ENCODE measurements at regions not wholly inside any gene's neighbourhood (a gene's known extent, or its start where the extent isn't known, plus 50 kb on each side); places are given as distances from the start of the nearest gene placed in this dataset.
"Not testable (repeated sequence)": the region's sequence is repeated elsewhere in the genome, so short reads cannot be mapped to it uniquely, and the experiment has no call there.

DNA sequence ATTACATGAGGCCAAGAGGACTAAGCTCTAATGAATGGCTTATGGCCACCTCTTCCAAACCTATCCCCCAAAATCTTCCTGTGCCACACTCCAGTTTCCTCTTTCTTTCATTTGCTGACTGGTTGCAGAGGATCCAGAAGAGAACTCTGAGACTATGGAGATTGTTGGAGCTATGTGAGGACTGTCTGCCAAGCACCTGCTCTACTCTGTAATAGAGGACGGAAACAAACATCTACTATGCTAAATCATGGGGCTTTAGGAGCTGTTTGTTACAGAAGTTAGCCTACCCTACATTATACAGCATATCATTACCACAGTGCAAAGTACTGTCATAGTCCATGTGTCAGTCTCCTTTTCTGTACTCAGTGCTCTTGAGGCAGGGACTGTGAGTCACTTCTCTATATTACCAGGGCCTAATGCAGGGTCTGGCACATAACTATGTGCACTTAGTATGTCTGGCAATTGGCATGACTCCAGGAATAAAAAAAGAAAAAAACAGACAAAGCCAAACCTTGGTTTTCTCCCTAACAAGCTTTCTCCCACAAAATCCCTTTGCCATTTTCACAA, 95.1 kb downstream of the RPAP3 start:
- DNase-seq, result no peak

DNA sequence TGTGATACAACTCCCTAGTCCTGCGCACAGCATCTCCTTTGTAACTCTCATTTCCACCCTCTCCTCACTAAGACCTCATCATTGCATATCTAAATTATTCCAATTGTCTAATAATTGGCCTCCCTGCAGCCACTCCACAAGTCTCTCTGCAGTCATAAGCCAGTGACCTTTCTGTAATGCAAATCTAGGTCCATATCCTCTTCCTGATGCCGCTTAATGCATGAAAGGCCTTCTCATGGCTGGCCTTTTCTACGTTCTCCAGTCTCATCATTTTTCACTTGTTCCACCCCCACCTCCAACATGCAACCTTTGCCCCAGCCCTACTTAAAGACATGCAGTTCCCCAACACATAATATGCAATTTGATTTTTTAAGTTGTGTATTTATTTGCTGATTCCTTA, 96.0 kb downstream of the RPAP3 start:
- DNase-seq, result no peak

DNA sequence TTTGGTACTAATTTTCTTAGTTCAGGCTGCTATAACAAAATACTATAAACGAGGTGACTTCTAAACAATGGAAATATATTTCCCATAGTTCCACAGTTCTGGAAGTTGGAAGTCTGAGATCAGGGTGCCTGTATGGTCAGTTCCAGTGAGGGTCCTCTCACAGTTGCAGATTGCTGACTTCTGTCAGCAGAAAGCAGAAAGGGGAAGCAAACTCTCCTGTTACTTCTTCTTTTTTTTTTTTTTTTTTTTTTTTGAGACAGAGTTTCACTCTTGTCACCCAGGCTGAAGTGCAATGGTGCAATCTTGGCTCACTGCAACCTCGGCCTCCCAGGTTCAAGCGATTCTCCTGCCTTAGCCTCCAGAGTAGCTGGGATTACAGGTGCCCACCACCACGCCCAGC, 97.2 kb downstream of the RPAP3 start:
- not testable (repeated sequence) for DNase-seq

DNA sequence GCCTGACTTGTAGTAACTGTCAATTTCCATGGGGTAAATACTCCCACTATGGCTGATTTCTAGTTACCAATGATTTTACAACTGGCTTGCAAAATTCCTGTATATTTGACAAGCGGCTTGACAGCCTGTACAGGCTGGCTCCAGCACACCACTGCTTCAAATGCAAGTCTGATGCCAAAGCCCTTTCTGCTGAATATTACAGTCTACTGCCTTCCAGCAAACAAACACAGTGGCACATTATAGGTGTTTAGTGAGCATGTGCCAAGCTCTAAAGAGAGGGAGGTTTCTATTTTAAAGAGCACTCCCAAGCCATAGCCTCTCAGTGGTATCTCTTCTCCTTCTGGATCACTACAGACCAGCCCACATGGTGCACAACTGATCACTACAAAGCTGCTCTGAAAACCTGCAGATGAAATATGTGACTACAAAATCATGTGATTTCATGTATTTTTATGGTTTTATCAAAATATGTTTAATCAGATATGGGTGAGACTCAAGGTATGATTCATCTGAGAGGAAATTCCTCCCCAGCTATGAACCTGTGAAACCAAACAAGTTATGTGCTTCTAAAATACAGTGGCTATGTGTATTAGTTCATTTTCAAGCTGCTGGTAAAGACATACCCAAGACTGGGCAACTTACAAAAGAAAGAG, 101.5 kb downstream of the RPAP3 start:
- DNase-seq, result no peak

DNA sequence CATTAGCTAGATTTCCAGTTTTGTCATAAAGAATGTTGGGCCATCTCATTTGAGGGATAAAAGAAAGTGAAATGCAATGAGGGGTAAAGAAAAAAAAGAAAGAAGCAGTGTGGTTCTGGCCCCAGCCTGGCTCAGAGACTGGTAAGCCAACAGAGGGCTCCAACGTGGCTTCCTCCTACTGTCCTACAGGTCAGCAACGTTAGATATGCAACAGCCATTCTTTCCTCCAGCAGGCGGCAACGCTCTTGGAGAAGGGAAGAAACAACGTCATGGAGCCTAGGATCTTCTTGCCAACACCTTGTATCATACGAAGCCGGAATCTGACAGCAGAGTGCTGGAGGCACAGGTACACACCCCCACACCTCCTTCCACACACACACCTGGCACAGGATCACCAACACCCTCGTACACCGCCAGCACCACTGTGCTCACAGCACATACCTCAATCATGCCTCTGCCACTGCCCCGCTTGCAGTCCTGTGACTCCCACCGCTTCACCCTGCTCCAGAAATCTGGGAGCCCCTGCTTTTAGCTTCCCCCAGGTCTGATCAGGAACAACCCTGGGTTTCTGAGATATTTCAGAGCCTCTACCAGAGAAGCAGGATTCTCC, 102.8 kb downstream of the RPAP3 start:
- DNase-seq, result no peak

DNA sequence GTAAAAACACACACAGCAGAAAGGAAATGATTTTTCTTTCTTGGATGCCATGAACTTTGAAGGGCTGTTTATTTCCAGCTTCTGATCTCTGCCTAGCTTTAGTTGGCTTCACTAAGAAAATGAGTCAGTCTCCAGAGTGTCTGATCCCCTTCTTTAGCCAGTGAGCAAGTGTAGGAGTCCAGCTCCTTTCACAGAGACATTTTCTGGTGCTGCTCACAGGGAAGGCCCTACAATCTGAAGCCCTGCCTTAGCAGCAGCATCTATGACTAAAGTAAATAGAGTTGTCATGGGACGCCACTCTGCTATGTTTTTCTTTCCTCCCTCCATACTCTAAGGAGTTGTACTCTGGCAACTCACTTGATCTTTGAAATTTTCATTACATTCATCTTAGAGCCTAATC, 103.5 kb downstream of the RPAP3 start:
- DNase-seq, result no peak

DNA sequence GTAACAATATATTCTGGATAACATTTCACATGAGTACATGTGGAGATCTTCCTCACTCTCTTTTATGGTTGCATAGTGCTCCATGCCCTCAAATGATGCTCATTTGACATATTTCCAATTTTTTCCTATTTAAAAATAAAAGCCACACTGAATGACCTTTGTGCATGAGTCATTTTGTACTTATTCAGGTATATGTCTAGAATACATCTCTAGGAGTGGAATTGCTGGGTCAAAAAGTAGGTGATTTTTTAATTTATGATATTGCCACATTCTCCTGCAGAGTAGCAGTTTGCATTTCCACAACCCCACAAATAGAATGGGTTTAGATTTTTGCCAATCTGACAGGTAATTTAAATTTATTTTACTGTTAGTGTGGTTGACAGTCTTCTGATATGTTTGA, 104.8 kb downstream of the RPAP3 start:
- no peak for DNase-seq

DNA sequence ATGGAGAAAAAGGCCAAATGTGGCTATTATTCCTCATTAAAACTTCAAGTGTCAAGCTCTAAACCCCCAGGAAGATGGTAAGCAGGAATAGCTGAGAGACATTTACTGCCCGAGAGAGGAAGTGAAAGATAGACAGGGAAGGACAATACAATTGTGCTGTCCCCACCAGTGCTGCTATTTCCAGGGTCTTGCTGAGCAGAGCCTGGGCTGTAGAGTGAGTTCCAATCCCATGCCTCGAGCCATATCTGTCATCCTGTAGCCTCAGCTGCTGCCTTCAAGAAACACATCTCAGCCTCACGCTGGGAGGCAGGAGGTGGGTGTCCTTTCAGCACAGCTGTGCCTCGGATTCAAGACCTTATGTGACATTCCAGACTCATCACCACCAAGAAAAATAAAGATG, 114.0 kb downstream of the RPAP3 start:
- DNase-seq, result no peak

DNA sequence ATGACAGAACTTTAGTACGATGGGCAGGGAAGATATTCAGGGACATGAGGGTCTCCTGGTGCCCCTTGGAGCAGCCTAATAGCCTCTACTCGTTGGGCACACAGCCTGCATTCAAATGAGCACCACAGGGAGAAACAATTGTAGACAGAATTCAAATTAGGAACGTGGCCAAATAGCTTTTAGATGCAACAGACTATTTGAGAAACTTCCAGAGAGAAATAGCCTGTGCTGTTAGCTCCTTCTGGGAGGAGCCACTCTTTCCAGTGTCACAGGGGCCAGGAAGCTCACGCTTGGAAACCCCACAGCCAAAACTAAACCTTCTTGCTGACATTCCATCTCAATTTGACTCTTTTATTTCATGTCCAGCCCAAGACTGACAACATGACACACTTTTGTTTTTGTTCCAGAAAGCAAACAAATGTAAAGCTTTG, 114.5 kb downstream of the RPAP3 start:
- no peak for DNase-seq

DNA sequence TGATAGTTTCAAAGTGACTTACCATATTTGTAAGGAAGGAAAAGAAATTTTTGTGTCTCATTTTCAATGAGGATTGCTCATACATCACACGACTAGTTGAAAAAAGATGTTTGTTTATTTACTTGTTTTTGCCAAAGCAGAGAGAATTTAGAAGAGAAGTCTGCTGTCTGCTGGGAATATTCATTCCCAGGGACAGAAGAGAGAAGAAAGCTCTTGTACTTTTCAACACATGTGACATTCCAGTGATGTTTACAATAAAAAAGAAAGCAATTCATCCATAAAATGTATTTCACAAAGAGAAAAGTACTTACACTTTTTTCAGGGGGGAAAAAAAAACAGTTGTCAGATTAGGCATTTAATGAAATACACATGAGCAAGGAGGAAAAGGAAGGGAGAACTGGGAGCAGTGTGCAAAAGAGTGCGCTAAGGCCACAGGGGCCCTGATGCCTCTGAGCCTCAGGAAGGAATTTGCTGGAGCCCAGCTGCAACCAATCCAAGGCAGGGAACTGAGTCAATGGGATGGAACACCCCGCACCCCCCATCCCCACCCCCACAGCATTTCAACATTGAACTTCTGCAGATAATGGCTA, 115.0 kb downstream of the RPAP3 start:
- DNase-seq, result no peak

DNA sequence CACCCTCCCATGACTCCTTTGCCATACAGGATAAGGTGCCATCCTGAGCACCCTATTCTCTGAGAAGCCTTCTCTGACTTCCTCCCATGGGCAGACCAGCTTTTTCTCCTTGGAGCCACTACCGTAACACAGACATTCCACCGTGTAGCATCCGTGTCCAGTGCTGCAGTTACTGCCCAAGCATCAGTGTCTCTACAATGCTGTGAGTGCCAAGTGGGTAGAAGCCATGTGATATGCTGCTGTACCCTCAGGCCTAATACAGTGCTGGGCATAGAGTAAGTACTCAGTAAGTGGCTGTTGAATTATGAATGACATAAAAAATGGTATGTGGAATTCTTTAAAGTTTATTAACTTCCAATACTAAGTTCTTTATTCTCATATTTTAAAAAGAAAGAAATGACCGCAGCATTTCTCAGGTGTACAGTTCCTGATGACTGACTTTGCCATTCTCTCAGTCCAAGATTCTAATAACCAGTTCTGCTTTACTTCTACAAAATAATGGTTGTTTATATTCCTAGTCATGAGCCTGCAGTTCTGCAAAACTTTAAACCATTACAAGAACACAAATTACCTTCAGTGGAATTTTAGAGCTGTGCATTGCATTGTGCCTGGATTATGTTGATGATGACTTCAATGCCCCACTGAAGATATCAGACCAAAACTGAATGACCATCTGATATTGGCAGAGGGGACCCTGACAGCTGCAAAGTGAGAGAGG, 118.7 kb downstream of the RPAP3 start:
- DNase-seq, result no peak

DNA sequence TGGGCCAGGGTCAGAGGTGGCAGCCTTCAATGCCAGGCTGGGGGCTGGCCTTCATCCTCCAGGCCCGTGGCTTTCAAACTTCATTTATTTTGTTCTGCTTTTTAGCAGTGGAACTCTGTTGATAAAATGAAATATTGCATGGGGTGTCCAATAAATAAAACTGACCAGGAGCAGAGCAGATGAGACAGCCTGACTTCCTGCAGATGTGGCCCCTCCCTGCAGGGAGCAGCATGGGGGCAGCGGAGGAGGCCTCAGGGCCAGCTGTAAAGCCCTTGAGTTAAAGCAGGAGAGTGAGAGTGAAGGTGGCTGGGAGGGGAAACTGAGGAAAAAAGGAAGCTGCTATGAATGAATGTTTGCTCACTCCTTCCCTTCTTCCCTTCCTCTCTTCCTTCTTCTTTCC, 120.3 kb downstream of the RPAP3 start:
- DNase-seq, result no peak

DNA sequence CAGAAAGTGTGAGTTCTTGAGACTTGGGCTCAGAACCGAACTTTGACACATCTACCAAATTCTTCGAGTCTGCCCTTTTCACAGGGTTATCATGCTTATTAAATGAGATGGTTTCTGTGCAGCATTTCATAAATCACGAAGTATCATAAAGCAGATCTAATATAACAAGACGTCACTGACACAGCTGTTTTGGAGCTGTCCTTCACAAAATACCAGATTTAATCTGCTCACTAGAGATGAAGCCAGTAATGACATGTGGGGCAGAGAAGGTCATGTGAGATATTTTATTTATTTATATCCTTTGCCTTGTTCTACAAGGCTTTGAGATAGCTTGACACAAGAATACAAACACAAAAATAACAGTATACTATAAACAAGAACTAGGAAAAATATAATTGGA, 127.0 kb downstream of the RPAP3 start:
- DNase-seq, result no peak

DNA sequence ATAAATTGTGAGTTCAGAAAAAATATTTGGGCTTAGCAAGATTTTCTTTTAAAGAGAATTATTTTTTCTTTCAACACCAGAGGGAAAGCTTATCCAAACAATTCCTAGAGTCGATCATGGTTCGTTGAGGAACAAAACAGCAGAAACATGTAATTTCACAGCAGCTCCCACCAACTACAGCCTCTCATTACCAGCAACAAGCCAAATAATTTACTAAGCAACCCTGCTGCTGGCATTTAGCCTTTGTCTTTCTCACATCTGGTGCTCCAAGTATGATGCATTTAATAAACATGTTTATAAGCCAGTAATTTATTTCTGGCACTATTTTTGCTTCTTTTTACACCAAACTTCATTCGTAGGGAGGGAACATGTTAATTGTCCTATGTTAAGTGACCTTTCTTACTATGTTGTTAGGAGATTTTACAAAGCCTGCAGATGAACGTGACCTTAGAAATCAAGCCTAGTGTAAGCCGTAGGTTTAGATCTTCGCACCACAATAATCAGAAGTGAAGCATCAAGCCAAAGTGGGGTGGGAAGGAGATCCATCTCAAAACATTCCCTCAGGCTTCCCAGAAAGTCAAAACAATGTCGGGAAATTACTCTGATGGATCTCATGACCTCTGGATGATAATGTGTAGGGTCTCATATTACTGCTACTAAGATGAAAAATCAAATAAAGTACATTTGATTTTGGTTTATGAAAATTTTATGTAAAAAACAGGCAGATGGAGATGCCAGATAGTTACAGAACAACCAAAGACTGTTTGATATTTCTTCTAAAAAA, 128.4 kb downstream of the RPAP3 start:
- no peak for DNase-seq

DNA sequence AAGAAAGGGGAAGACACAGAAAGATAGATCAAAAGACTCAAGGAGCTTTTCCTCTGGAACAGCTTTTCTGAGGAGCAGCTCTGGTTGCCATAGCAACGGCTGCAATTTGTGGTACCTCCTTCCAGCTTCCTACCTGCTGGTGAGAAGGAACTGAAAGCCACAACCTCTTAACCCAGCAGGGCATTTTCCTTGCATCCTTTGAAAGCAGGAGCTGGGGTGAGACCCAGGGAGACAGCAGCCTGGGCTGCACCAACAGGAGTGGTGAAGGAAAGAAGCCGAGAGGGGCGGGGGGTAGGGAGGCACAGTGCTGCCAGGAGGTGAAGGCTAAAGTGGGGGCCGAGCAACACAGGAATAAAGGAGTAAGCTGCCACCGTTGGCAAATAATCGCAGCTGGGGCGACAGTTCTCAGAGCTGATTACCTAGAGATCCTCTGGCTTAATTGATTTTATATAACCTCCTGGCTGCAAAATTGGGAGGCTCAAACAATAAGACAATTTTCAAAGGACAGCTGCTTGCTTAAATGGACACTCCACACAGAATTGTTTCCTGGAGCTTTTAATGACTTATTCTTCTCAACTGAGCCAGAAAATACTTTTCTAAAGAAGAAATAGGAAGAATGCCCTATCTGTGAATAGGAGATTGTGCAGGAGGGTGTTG, 129.4 kb downstream of the RPAP3 start:
- no peak for DNase-seq

DNA sequence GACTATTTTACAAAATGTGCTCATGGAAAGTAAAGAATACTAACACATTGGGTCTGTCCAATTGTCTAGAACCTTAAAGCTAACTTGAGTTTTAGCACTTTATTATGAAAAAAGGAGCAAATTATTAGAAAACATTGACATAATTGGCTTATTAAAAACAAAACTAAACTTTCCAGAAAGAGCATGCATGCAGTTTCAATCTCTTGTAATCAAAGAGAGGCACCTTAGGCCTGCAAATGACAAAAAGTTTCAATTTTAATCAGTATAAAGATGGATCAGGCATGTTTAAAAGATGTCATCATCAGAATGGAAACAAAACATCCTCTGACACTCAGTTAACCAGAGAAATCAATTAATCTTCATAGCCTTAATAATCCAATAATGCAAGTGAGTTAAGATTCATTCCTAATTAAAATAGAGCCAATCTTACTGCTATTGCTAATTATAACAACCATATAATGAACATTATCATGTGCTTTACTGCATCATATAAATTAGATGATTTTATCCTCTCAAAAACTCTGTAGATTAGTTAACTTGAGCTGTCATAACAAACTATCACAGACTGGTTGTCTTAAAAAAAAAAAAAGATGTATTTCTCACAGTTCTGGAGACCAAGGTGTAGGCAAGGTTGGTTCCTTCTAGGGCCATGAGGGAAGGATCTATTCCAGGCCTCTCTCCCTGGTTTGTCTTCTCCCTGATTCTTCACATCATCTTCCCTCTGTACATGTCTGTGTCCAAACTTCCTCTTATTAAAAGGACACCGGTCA, 131.4 kb downstream of the RPAP3 start:
- no peak for DNase-seq

DNA sequence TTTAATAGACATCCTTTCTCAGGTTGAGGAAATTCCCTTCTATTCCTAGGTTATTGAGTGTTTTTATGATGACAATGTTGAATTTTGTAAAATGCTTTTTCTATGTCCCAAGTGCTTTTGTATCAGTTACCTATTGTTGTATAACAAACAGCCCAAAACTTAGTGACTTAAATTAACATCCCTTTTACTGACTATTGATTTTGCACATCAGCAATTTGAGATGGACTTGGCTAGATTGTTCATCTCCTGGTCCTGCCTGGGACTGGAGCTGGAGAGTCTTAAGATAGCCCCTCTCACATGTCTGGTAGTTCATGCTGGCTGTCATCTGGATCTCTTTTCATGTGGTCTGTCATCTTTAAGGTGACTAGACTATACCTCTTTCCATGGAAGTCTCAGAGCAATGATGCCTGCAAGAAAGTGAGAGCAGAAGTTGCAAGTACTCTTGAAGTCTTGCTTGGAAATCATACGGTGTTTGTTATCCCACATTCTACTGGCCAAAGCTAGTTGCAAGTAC, 132.6 kb downstream of the RPAP3 start:
- no peak for DNase-seq

DNA sequence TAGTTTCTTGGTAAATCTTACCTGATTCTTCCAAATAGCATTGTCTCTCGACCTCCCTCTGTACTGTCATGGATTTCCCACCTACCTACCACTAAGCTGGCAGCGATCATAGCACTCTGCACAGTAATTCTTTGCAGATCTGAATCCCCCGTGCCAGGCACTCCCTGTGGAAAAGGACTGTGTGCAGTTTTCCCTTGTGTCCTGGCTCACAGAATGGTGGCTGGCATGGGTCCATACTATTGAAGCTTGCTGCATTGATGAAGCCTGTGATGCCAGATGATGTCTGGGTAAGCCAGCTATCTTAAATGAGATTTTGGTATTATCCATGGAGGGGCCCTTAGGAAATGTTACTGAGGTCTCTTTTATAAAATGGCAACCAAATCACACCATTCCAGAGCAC, 135.7 kb downstream of the RPAP3 start:
- DNase-seq, result no peak

DNA sequence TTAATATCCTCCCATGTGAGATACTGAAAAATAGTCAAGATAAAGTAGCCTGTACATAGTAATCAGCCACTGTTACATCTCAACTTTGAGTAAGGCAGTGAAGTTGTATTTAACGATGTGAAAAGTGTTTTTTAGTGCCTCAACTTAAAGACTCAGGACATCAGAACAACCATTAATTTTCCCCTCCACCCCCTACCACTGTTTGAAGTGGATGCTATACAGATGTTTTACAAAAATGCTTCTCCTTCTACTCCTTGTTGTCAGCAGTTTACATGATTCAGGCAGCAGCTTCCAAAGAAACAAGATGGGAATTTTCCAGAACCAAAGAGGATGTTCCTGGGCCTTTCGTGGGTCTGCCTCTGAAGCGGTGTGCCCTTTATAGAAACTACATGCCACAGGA, 143.6 kb downstream of the RPAP3 start:
- DNase-seq, result no peak

DNA sequence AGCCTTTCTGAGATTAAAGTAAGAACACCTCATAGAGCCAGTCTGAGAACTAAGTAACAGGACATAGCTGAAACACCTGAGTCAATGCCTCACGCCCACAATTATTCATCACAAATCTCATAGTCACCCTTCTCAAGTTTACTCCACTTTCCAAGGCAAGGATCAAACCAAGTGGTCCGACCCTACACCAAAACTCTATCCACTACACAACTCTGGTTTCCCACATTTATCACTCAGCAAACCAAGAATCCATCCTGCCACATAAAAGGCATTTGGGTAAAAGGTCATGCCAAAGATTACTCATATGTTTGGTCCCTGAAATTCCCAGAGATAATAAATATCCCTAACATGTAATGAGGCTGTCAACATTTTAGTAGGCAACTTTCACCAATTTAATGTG, 144.1 kb downstream of the RPAP3 start:
- DNase-seq, result no peak

DNA sequence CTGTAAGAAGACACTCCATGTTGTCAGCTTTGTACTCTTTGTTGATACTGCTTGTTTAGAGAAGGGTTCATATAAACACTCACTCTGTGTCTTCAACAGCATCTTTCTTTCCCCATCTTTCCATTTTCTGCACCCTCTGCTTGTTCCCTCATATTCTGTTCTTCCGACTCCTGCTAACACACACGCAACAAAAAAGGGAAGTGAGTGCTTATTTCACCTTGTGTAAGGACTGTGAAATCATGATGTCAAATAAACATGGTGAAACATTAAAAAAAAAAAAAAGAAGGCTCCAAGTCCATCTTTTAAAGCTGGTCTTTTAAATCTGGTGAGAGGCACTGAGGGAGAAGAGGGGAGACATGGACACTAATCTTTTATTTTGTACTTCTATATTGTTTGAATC, 145.4 kb downstream of the RPAP3 start:
- no peak for DNase-seq
